RWPE2 (cell line): ENCODE measurements at regions not wholly inside any gene's neighbourhood (a gene's known extent, or its start where the extent isn't known, plus 50 kb on each side); places are given as distances from the start of the nearest gene placed in this dataset.

Experiments
- ATAC-seq: fragments of 200-7000 bp; cut with Tn5 transposase; 3 replicates; pipeline ENCODE4 v1.9.1; 2021; ENCODE audit warnings: low read depth
- DNase-seq: peaks from one replicate; pipeline ENCODE4 v3.0.0-alpha.2; 2020; ENCODE audit warnings: low spot score
- H3K27ac ChIP-seq: fragments of 450-650 bp; 2 replicates; pipeline ENCODE4 v1.5.1; 2017; ENCODE audit warnings: mild to moderate bottlenecking; ENCODE audit not compliant: poor library complexity, severe bottlenecking
- H3K27me3 ChIP-seq: fragments of 250-450 bp; sonication (Bioruptor Pico); 2 replicates; pipeline ENCODE4 v1.5.1; 2021; ENCODE audit warnings: mild to moderate bottlenecking, moderate library complexity; ENCODE audit not compliant: insufficient read depth, poor library complexity, severe bottlenecking
- H3K36me3 ChIP-seq: fragments of 250-450 bp; sonication (Bioruptor Pico); 2 replicates; pipeline ENCODE4 v1.5.1; 2020; ENCODE audit warnings: low read depth, mild to moderate bottlenecking, moderate library complexity
- H3K4me1 ChIP-seq: fragments of 250-450 bp; sonication (Bioruptor Pico); 2 replicates; pipeline ENCODE4 v1.5.1; 2021; ENCODE audit warnings: mild to moderate bottlenecking, moderate library complexity; ENCODE audit not compliant: insufficient read depth, poor library complexity, severe bottlenecking
- H3K4me3 ChIP-seq: fragments of 250-450 bp; sonication (Bioruptor Pico); 2 replicates; pipeline ENCODE4 v1.5.1; 2021; ENCODE audit warnings: mild to moderate bottlenecking, moderate library complexity; ENCODE audit not compliant: severe bottlenecking
- H3K9me3 ChIP-seq: fragments of 250-450 bp; sonication (Bioruptor Pico); 2 replicates; pipeline ENCODE4 v1.5.1; 2021; ENCODE audit warnings: mild to moderate bottlenecking, moderate library complexity; ENCODE audit not compliant: severe bottlenecking
- CTCF ChIP-seq: fragments of 450-650 bp; IDR thresholded peaks from one replicate; pipeline ENCODE4 v1.5.1; 2017; ENCODE audit warnings: mild to moderate bottlenecking, moderate library complexity; ENCODE audit not compliant: poor library complexity, severe bottlenecking

DNA sequence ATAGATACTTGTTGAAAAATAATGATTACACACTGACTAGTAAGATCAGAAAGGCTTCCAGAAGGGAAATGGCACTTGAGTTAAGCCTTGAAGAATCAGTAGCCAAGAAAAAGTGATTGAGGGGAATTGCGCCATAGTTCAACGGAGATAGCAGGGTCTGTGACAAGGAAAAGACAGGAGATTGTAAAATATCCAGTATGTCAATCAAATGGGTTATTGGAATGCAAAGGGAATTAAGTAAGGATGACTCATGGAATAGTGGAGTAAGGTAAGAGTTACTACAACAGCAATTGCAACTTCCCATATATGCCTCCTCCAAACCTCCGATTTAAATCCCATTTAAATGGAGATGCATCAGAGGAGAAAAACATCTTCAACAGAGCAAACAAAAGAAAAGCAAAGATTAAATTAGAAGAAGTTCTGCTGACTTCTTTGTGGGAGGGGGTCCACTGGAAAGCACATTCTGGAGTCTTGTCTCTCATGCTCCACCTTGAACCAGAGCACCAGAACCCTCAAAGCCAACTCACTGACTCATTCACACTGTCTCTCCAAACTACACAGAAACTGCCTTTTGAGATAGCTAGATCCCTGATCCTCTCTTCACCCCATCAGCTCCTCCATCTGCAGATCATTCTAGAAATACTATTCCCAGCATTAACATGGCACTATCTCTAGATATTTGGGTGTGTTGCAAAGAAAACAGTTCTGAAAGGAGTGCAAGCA, 138.2 kb downstream of the NUAK1 start:
- peak overlapping the region; percentile 28 for H3K27ac ChIP-seq
- ATAC-seq = peak; percentile 87
- TF ChIP-seq CTCF = no peak
- H3K4me1 ChIP-seq = peaks cover 3% of the 10 kb centered on the region
- H3K4me3 ChIP-seq = no peak overlapping the region
- H3K27me3 ChIP-seq = no peaks in the 10 kb centered on the region
- DNase-seq = no peak
- no peaks in the 10 kb centered on the region for H3K9me3 ChIP-seq
- H3K36me3 ChIP-seq = no peaks in the 10 kb centered on the region

- Histone ChIP-seq H3K4me1 (peaks cover 3% of the 10 kb centered on the region), H3K27me3 (no peaks in the 10 kb centered on the region), H3K27ac (peak overlapping the region; percentile 28), H3K4me3 (no peak overlapping the region), H3K36me3 (no peaks in the 10 kb centered on the region), H3K9me3 (no peaks in the 10 kb centered on the region)
- ATAC-seq = no peak
- TF ChIP-seq CTCF = no peak
- no peak for DNase-seq
Measured at GRCh38 chr12:106001105-106001836, 137.5 kb downstream of the NUAK1 start.

GRCh38 chr12:106001837-106002218, 136.9 kb downstream of the NUAK1 start:
- Histone ChIP-seq H3K9me3 (no peaks in the 10 kb centered on the region), H3K27me3 (no peaks in the 10 kb centered on the region), H3K4me1 (peaks cover 3% of the 10 kb centered on the region), H3K4me3 (no peak overlapping the region), H3K27ac (no peak overlapping the region), H3K36me3 (no peaks in the 10 kb centered on the region)
- DNase-seq (no peak), ATAC-seq (no peak)
- no peak for TF ChIP-seq CTCF

GRCh38 chr12:106003297-106003696, 135.5 kb downstream of the NUAK1 start:
- no peak for DNase-seq
- no peaks in the 10 kb centered on the region for H3K36me3 ChIP-seq
- no peaks in the 10 kb centered on the region for H3K9me3 ChIP-seq
- H3K27ac ChIP-seq = no peak overlapping the region
- H3K27me3 ChIP-seq = no peaks in the 10 kb centered on the region
- ATAC-seq = no peak
- no peak overlapping the region for H3K4me3 ChIP-seq
- peaks cover 3% of the 10 kb centered on the region for H3K4me1 ChIP-seq
- no peak for TF ChIP-seq CTCF

DNA sequence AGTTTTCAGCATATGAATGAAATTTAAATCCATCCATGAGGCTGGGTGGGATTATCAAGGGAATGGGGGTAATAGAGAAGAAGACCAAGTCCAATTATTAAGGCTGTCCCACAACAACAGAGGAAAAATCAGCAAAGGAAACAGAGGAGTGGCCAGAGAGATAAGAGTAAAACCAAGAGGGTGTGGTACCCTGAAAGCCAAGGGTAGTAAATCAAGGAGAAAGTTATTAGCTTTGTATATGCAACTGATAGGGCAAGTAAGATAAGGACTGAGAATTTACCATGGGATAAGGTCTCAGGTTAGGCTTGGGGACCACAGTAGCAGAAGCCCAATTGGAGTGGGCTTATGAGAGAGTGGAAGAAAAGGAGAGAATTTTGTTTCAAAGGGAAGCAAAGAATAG, 134.5 kb downstream of the NUAK1 start:
- ATAC-seq = no peak
- peaks cover 3% of the 10 kb centered on the region for H3K4me1 ChIP-seq
- DNase-seq = no peak
- no peak overlapping the region for H3K4me3 ChIP-seq
- no peak for TF ChIP-seq CTCF
- no peaks in the 10 kb centered on the region for H3K36me3 ChIP-seq
- H3K9me3 ChIP-seq = no peaks in the 10 kb centered on the region
- H3K27ac ChIP-seq = no peak overlapping the region
- no peaks in the 10 kb centered on the region for H3K27me3 ChIP-seq
